Coronary artery (tissue), 2 donors: ENCODE measurements at regions not wholly inside any gene's neighbourhood (a gene's known extent, or its start where the extent isn't known, plus 50 kb on each side); places are given as distances from the start of the nearest gene placed in this dataset.

Experiments
- DNase-seq: peaks from one replicate; pipeline ENCODE4 v3.0.0-alpha.2; 2017; ENCODE audit warnings: low spot score
- H3K27ac ChIP-seq, 2 donors: fragments of 200-600 bp; sonication (generic); one replicate each; pipeline ENCODE4 v1.5.1; 2016 to 2019
- H3K4me3 ChIP-seq: fragments of 200-600 bp; sonication (generic); 2 replicates; pipeline ENCODE4 v1.5.1; 2016; ENCODE audit warnings: mild to moderate bottlenecking, moderate library complexity
- TF ChIP-seq, protein P1 (sequence below): fragments of 200-600 bp; sonication (generic); IDR thresholded peaks from one replicate; pipeline ENCODE4 v1.5.1; 2019; ENCODE audit warnings: antibody characterized with exemption

DNA sequence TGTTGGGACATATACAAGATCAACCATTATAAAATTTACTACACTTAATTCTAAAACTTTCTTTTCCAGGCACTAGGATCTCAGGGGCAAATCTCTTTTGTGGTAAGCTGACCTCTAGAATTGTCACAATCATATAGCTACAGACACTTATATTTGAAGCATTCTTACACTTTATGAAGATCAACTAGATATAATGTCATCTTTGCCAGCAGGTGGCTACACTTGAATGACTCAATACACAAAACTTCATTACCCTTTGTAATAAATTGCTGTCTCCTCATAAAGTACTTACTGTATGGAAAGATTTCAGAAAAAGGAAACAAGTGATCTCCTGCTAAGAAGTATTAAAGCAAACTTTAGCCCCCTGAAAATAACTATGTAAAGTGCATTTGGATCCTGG lies 77.8 kb downstream of the RDH14 start:
- Histone ChIP-seq H3K27ac (no peak overlapping the region), H3K4me3 (no peak overlapping the region)
- DNase-seq, result no peak
- TF ChIP-seq, protein P1, sequence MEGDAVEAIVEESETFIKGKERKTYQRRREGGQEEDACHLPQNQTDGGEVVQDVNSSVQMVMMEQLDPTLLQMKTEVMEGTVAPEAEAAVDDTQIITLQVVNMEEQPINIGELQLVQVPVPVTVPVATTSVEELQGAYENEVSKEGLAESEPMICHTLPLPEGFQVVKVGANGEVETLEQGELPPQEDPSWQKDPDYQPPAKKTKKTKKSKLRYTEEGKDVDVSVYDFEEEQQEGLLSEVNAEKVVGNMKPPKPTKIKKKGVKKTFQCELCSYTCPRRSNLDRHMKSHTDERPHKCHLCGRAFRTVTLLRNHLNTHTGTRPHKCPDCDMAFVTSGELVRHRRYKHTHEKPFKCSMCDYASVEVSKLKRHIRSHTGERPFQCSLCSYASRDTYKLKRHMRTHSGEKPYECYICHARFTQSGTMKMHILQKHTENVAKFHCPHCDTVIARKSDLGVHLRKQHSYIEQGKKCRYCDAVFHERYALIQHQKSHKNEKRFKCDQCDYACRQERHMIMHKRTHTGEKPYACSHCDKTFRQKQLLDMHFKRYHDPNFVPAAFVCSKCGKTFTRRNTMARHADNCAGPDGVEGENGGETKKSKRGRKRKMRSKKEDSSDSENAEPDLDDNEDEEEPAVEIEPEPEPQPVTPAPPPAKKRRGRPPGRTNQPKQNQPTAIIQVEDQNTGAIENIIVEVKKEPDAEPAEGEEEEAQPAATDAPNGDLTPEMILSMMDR, result no peak

DNA sequence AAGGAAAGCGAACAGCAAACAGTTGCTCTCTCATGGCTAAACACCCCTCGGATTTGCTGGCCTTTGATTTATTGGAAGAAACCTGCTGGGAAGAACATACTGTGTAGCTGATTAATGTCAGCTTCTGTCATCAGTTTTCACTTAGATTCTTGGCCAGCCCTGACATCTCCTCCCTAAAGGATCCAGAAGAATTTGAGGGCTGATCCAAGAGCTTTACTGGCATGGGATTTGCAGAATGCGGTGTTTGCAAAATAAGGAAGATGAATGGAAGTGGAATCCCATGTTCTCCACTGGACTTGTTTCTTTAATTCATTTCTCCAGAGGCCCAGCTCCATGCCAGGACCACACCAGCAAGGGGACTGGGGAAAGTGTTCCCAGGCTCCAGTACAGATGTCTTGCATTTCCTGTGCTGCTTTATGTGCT lies 80.5 kb downstream of the RDH14 start:
- peak overlapping the region in 1 of 2 donors; percentile 35 for H3K27ac ChIP-seq
- no peak for DNase-seq
- TF ChIP-seq, protein P1, result no peak
- H3K4me3 ChIP-seq, result no peak overlapping the region

DNA sequence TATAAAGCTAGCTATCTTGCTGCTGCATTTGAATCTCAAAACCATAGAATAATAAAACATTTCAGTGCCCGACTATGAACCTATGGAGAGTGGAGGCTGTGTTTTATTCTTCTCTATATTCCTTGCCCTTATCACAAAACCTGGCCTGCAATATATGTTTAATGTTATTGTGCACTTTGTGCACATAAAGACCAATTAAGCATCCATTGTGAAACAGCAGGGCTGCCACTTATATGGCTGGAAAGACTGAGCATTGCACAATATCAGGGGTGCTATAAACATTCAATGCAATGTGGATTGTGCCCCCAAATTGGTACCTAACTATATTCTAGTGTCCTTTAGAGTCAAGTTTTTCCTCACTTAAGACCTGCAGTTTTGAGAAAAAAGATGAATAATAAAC lies 83.2 kb downstream of the RDH14 start:
- no peak for DNase-seq
- TF ChIP-seq, protein P1, result no peak
- H3K4me3 ChIP-seq, result no peak overlapping the region
- no peak overlapping the region for H3K27ac ChIP-seq

DNA sequence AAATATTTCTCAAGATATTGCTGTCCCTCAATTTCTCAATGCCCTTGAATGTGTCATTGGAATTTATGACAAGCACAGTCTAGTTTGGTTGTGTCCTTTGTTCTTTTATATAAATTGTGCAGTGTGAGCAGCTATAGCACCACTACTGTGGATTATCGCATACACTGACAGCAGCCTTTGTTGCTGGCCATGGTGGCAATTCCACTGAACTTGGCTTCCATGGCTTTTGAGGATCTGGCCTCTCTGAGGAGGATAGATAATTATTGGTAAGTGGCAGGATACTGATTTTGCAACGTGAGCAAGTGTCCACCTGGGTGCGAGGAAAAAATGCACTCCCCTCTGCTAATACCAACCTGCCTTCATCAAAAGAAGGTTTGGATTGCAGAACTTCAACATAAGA lies 84.0 kb downstream of the RDH14 start:
- DNase-seq, result no peak
- H3K27ac ChIP-seq, result no peak overlapping the region
- H3K4me3 ChIP-seq, result no peak overlapping the region
- TF ChIP-seq, protein P1, result no peak

DNA sequence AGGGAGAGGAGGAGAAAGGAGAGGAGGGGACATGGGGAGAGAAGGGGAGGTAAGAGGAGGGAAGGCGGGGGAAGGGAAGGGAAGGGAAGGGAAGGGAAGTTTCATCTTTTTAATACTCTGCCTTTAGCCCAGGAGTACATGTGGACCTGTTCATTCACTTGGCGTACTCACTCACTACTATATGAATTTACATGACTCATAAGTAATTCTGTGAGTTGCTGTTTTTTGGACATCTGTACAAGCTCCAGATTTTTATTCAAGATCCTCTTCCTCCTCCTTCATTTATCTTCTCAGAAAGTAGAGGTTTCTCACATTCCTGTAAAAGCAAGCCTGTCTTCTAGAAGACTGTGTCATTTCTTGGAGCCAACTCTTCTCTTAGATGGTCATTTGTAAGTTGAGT lies 84.6 kb downstream of the RDH14 start:
- TF ChIP-seq, protein P1, result no peak
- Histone ChIP-seq H3K4me3 (no peak overlapping the region), H3K27ac (no peak overlapping the region)
- no peak for DNase-seq

DNA sequence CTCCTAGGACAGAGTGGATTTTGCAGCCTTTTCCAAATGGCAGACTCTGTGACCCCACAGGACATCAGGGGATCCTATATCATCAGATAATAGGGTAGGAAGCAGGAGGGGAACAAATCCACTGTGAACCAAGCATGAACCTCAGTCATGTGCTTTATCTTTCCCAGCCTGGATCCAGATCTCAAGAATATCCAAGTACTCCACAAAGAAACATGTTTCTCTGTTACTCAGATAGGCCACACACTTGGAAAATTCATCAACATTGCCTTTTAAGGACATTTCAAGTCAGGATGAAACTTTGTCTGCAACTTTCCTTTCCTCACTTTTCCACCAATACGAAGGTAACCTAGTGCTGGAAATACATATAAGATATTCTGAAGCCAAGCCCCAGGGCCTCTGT lies 85.8 kb downstream of the RDH14 start:
- TF ChIP-seq, protein P1, result no peak
- Histone ChIP-seq H3K27ac (peak overlapping the region in 1 of 2 donors; percentile 28), H3K4me3 (no peak overlapping the region)
- no peak for DNase-seq

DNA sequence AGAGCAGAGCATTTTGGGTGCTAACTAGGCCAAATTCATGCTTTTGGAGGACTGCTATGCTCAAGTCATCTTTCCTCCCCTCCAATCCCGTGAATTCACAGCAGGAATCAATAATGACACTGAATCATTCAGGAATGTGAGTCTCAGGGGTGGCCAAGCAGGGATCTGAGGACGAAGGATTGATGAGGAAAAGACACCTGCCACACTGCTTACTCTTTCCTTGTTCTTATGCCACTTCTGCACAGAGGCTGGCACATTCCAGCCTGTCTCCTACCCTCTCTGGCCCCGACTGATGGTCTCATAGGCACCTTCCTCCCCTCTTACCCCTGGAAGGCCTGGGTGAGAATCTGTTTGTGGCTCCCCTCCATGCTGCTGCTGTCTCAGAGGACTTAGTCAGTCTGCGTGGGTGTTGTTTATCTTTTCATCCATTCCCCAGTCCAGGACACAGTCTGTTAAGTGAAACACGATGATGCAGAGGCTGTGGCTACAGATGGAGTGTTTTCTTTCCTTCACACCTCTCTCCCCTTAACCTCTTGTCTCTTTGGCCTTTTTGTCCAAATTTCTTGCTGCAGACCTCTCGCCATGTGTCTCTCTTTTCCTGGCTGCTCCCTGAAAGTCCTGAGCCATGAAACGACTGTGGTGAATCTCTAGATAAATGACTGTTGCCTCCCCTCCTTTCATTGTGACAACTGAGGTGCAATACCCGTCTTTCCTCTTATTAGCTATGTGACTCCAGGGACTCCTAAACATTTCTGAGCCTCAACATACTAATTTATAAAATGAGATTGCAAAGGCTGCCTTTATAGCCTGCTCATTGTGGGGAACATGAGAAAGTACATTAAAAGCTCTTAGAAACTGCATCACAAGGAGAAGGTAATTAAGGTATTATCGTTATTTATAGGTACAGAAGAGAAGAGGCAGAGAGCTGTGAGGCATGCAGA lies 86.9 kb downstream of the RDH14 start:
- TF ChIP-seq, protein P1, result no peak
- no peak for DNase-seq
- no peak overlapping the region for H3K4me3 ChIP-seq
- H3K27ac ChIP-seq, result peak overlapping the region; percentile 14 to 71
